HG02571 (cell line): ENCODE measurements at regions not wholly inside any gene's neighbourhood (a gene's known extent, or its start where the extent isn't known, plus 50 kb on each side); places are given as distances from the start of the nearest gene placed in this dataset.
"Not testable (repeated sequence)": the region's sequence is repeated elsewhere in the genome, so short reads cannot be mapped to it uniquely, and the experiment has no call there.

ENCODE experiments used
- ATAC-seq: cut with Tn5 transposase; IDR thresholded peaks from one replicate; pipeline ENCODE4 v1.9.1; 2021; ENCODE audit warnings: mild to moderate bottlenecking, moderate library complexity; ENCODE audit not compliant: unreplicated experiment

DNA sequence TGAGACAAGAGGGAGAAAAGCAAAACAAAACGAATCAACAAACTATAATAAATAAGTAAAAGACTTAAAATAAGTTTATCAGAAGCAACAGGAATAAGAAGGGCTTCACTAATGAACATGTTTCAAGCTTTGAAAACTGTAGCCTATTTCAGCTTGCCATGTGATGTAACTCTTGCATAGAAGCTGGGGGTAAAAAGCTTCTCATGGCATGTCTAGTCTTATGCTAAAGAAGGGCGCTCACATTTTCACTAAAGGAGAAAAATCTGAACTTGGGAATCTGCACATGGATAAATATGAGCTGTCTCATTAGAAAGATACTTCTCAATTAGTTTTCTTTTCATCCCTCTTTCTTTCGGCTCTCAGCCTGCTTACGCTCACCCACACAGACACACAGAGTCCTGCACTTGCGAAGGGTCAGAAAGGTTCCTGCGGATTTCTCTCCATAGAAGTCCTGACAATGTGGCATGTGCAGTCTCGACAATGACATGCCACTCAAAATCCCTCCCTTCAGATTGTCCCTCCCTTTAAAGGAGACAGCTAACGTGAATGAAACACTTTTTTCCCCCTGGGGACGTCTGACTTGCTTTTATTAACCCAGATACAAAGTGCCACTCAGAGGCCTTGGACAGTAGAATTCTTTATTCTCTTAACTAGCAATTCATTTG lies 568.9 kb upstream of the NR2F2 start:
- ATAC-seq = no peak

DNA sequence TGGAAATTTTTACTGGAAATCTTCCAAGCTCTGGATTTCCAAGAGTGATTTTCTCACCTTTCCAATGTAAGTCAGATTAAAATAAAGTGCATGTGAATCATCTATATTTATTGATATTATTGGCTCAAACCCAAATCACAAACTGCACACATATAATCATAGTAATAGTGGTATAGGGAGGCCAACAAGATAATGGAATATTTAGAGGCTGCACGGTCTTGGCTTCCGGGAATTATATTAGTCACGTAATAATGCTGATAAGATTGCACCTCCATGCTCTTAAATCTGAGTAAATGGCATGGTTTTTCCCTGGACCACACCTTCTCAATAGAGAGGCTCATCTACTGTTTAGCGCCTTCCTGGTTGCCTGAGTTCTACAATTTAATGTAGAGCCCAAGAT lies 567.1 kb upstream of the NR2F2 start:
- ATAC-seq = no peak

DNA sequence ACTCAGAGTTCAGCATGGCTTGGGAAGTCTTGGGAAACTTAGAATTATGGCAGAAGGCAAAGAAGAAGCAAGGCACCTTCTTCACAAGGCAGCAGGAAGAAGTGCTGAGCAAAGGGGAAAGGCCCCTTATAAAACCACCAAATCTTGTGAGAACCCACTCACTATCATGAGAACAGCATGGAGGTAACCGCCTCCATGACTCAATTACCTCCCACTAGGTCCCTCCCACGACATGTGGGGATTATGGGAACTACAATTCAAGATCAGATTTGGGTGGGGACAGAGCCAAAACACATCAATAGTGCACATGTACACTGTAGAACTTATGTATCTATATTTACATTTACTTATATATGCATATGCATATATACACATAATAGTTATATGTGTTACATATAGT lies 565.3 kb upstream of the NR2F2 start:
- no peak for ATAC-seq

DNA sequence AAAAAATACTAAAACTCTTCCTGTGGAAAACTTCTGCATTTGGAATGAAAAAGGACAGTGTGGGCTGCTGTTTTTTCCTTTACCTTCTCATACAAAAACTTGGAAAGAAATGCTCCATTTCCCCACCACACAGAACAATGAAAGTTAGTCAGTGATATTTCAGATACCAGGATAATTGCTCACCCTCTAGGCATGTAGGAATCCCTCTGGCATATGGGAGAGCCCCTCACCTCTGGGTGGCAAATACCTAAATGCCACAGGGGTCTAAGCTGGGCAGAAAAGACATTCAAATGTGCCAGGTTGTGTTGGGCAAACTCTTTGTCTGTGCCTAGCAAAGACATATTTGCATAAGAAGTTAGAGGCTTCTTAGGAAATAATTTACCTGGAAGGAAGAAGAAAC lies 560.3 kb upstream of the NR2F2 start:
- no peak for ATAC-seq

DNA sequence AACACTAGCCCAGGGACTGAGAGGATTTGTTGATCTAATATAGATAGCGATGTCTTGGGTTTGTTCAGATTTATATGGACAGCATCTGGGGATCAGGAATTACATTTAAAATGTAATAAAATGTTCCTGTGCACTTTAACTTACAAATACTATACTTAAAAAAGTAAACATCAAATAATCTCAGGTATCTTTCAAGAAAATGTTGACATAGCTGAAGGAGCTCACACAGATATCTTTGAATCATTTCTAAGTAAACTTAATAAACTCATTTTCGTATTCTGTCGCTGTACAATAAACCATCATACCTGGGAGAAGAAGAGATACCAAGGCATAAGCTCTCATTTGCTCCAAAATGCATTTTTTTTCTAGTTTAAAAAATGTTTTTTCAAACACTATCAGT lies 557.5 kb upstream of the NR2F2 start:
- ATAC-seq = no peak

DNA sequence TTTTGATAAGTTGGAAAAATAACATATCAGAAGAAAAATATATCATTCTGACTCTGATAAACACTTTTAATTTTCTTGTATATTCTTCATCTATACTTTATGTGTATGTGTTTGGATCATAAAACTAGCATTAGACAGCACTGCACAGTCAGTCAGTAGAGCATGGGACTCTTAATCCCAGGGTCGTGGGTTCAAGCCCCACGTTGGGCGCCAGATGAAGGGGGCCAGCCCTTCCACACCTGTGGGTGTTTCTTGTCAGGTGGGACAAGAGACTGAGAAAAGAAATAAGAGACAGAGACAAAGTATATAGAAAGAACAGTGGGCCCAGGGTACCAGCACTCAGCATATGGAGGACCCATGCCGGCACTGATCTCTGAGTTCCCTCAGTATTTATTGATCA lies 546.0 kb upstream of the NR2F2 start:
- ATAC-seq = no peak

DNA sequence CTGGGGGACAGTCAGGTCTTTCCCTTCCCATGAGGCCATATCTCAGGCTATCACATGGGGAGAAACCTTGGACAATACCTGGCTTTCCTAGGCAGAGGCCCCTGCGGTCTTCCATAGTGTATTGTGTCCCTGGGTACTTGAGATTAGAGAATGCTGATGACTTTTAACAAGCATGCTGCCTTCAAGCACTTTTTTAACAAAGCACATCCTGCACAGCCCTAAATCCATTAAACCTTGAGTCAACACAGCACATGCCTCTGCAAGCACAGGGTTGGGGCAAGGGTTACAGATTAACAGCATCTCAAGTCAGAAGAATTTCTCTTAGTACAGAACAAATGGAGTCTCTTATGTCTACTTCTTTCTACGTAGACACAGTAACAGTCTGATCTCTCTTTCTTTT lies 545.2 kb upstream of the NR2F2 start:
- not testable (repeated sequence) for ATAC-seq

DNA sequence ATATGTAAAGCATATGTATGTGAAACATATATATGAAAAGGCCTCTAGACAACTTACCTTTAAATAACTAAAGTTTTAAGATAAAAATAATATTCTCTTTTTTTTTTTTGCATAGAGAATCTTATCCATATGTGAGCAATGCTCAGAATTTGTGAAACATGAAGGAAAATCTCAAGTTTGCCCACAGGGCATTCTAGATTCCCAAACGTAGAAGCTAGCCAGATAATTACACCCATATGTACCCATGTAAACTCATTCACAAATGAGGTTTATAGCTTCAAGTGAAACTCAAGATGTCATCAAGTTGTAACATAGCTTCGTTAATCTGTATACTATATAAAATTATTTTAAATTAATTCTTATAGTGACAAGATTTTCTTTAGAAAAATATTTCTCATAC lies 537.3 kb upstream of the NR2F2 start:
- ATAC-seq = no peak

DNA sequence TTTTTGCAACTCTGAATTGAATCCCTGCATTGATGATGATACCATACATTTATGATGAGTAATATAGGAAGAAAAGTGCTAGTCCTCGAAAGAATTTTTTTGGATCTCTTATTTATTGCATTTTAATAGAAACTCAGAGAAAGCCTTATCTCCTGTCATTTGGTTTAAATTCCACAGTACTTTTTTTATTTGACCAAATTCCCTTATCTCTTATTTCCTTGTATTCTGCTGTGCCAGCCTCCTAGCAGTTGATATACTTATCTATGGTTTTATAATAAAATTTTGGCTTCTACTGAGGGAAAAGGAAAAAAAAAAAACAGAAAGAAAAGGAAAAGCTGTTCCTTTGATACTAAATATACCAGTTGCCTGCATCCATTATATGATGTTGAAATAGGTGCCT lies 535.1 kb upstream of the NR2F2 start:
- ATAC-seq = no peak

DNA sequence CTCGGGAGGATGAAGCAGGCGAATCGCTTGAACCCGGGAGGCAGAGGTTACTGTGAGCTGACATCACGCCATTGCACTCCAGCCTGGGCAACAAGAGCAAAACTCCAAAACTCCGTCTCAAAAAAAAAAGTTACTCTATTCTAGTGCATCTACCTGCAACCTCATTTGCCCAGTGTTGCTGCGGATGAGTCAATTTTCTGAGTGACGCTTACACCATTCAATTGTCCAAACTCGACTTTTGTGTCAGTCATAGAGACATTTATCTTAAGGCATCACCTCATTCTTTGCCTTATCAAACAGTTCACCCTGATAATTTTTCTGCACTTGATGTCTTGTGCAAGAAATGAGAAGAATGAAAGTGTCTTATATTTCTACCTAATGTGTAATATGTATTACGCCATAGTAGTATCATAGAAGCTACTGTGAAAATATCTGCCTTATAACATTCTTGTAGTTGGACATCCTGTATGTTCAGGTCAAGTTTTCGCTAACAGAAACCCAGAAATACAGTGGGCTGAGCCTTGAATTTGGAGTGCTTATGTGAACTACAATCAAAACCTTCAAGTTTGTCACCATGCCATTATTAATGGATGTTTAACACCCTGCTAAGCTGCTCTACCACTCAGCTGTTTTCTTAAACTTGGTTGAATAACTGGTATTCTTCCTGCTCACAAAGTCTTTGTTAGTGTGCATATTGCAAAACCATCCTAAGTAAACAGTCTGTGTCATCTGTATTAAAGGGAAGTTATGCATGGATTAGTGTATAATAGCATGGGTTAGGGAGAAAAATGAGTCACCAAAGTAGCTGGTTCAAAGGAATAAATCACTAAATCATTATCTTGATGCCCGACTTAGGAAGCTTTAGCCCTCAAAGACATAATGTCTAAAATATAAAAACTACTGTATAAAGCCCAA lies 531.0 kb upstream of the NR2F2 start:
- no peak for ATAC-seq

DNA sequence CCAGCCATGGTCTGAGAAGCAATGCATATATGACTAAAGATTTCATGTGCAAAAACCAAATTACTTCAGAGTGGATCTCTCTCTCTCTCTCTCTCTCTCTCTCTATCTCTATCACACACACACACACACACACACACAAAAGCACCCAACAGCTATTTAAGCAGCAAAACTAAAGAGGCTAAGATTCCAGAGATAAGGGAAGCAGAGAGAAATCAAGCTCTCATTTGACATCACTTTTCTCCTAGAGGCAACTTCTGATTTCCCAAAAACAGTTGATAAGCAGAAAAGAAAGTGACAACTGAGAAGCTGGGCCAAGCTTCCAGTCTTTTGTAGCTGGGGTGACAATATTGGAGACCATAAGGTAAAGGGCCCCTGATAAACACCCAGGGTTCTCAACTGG lies 526.0 kb upstream of the NR2F2 start:
- no peak for ATAC-seq

DNA sequence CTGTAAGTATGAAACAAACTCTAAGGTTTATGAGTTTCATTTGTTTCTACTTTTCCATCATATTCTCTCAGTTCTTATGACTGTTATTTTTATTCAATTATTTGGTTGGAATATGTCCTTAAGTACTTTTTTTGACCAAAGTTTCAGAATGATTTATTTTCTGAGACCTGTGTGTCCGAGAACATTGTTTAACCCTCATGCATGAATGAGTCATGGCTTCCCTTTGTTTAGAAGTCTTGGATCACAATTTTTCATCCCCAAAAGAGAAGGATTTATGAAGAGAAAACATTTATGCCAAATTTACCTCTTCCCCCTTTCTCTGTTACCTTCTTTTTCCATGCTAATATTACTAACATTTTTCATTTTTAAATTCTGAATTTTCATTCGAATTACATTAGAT lies 518.0 kb upstream of the NR2F2 start:
- ATAC-seq = no peak

DNA sequence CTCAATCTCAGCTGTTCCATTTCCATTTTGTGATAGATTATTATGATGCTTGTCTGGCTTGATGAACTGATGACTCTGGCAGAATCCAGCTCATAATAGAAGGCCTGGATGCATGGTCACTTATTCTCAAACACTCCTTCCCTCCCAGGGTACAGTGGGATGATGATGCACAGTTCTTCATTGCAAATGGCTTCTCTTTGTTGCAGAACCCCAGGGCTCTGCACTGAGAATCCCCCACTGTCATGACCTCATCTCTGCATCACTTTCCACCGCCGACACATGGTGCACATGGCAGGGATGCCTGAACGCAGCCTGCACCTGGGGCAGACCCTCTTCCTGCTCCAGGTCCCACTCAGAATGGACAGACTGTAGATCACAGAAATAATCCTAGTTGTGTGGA lies 515.6 kb upstream of the NR2F2 start:
- ATAC-seq = no peak

DNA sequence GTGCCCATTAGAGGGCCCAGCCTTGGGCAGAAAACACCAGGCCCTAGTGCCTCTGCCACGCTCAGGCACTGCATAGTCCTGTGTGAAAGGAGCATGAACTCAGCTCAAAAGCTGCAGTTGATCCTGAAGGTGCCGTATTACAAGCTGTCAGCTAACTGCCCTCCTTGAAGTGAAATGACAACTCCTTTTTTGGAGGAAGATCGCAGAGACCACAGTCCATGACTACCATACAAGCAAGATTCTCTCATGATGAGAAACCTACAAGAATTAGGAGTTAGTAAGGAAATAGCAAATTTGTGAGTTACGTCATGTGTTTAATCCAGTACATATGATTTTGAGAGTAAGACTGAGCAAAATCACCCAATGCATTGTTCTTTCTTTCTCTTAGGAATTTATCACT lies 513.9 kb upstream of the NR2F2 start:
- no peak for ATAC-seq

DNA sequence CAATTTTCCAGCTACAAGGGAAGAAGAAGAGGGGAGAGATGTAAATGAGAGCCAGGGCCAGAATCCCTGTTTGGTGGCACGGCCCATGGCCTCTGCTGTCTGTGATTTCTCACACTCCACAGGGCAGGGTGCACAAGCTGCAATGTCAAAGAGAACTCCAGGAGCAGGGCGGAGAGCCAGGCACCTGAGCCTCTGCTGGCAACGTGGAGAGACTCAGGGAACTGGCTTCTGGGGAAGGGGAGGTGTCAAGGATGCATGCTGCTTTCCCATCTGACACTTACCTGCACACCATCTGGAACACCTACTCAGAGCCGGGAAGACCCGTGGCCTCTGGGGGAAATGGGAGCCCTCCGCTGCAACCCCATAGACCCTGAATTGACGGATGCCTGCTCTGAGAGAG lies 507.5 kb upstream of the NR2F2 start:
- no peak for ATAC-seq

DNA sequence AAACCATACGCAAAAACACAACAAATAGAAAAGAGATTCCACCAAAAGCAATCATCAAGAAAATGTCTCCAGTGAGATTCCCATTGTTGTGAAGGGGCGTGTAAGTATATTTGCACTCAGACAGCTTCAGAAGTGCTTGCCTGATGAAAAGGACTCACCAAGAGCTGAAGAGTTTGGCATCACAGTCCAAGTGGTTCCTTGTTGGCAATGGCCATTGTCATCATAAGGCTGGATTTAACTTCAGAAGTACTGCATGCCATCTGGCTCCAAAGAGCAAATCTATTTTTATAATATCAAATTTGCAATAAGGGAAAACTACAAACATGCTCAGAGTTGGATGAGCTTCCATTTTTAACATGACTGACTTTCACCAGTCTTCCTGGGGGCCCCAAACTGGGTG lies 505.3 kb upstream of the NR2F2 start:
- no peak for ATAC-seq

DNA sequence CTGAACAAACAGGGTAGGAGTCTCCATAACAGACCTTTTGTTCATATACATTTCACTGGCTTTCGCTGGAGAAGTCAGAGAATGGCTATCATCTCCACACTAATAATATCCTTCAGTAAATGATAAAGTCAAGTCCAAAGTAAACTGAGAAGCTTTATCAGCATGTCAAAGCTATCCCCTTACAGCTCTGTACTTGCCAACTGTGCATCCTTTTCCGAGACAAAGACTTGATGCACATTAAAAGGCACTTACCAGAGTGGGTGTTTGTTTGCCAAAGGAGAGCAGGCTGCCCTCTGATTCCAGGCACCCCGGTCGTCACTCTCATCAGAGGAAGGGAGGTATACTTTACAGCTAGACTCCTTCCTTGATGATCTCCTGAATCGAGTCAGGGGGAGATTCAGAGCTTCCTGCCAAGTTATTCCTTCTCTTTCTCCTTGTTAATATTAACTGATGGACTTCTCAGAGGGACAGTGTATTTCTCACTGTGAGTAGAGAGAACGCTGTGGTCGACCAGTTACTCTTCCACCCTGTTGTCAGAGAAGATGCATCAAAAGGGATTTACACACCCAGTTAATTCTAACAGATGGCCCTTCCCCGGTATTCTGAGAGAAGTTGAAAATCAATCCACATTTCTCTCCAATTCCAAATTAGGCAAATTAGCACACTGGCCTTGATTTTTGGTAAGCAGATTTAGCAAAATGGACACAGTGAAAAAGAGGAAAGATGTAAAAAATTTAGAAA lies 504.7 kb upstream of the NR2F2 start:
- no peak for ATAC-seq

DNA sequence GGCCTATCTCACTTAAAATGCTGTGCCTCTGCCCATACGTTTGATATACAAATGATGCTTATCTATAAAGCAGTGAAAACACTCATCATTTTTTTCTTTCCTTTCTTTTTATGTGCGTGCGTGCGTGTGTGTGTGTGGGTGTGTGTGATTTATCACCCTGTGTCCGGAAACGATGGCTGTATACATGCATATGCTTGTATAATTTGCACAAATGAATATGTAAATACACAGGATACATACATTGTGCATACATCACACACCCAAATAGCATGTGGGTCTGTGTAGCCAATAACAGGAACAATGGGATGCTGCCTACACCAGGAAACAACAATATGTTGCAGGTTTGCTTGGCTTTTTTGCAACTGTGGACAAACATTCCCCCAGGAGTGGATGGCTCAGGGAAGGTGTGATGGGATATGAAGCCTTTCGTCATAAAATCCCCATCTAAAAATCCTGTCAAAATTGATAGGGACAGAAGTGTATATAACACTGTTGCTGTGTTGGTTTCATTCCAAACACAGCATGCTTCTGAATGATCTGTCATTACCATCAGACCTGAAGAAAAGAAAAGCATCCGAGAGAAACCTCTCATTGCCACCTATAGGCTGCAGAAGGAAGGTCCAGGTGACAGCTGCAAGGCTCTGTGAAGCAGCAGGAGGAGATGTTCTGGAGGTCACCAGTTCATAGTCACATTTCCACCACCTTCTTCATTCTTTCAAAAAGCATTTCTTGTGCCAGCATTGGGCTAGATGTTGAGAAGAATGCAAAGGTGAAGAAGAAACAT lies 503.9 kb upstream of the NR2F2 start:
- ATAC-seq = no peak

DNA sequence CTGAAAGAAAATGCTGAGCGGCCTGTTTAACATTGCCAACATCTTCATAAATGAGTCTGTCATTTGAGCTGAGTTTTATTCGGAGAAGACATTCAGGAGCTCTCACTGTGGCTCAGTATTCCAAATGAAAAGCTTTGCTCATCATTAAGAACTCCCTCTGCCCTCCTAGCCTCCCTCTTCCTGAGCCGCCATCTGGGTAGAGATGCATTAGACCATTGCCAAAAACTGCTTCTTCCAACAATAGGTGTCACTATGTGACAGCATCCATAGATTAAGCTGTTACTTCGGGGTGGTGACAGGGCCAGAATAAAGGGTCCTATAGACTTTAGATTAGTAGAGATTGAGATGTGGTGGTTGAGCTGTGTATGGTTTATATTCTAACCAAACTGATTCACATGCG lies 501.4 kb upstream of the NR2F2 start:
- no peak for ATAC-seq

DNA sequence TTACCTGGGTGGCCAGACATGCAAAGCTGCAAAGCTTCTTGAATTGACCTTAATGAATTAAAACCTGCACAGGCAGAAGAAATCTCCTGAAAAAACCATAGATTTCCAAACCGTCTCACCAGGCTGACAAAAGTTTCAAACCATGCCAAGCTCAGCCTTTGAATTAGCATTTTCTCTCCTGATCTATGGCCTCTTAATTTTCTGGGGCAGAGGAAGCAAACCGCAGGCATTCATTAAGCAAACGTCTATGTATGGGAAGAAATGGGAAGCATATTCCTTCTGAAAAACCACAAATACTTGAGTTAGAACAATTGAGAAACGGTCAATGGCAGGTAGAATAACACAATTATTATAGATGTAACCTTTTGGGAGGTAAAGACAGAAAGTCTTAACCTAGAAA lies 500.2 kb upstream of the NR2F2 start:
- no peak for ATAC-seq

DNA sequence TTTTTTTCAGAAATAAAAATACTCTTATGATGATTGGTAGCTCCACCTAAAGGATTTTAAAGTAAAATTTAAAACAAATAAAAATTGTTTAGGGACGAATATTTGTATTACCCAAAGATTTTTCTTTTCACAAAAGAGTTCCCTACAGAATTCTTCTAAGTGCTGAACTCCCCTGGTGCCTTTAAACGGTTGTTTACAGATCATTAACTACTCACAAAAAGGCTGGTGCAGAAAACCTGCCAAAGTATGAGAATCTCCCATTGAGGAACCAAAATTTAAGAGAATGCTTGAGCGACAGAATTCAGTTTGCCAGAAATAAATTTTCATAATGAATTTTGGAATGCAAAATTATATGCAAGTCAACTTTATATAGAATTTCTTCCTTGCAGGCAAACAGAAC lies 497.8 kb upstream of the NR2F2 start:
- ATAC-seq = no peak
